SK-N-SH treated with all-trans-retinoic acid at 6 μM for 48 hours (cell line): ENCODE measurements at regions not wholly inside any gene's neighbourhood (a gene's known extent, or its start where the extent isn't known, plus 50 kb on each side); places are given as distances from the start of the nearest gene placed in this dataset.

ENCODE experiments used
- ATAC-seq: fragments of 200-7000 bp; cut with Tn5 transposase; 3 replicates; pipeline ENCODE4 v1.9.1; 2020; ENCODE audit warnings: mild to moderate bottlenecking, moderate library complexity
- BACH2 ChIP-seq: fragments of 250-450 bp; sonication (Bioruptor Pico); IDR thresholded peaks from 2 replicates; pipeline ENCODE4 v1.9.0; 2021; ENCODE audit warnings: mild to moderate bottlenecking, borderline replicate concordance
- CSRNP3 ChIP-seq: fragments of 250-450 bp; sonication (Bioruptor Pico); IDR thresholded peaks from 2 replicates; pipeline ENCODE4 v1.5.1; 2021; ENCODE audit warnings: mild to moderate bottlenecking, moderate library complexity
- ESRRG ChIP-seq: fragments of 250-450 bp; sonication (Bioruptor Pico); IDR thresholded peaks from 2 replicates; pipeline ENCODE4 v1.6.1; 2021; ENCODE audit warnings: mild to moderate bottlenecking
- GLIS3 ChIP-seq: fragments of 250-450 bp; sonication (Bioruptor Pico); IDR thresholded peaks from 2 replicates; pipeline ENCODE4 v1.5.0; 2020; ENCODE audit warnings: mild to moderate bottlenecking, moderate library complexity
- ISL1 ChIP-seq: fragments of 250-450 bp; sonication (Bioruptor Pico); IDR thresholded peaks from 2 replicates; pipeline ENCODE4 v2.1.2; 2022; ENCODE audit warnings: mild to moderate bottlenecking, moderate library complexity
- OSR1 ChIP-seq: fragments of 250-450 bp; sonication (Bioruptor Pico); IDR thresholded peaks from 2 replicates; pipeline ENCODE4 v1.8.0; 2022; ENCODE audit warnings: moderate library complexity, mild to moderate bottlenecking, inconsistent platforms
- PATZ1 ChIP-seq: fragments of 250-450 bp; sonication (Bioruptor Pico); IDR thresholded peaks from 2 replicates; pipeline ENCODE4 v1.8.0; 2020; ENCODE audit warnings: mild to moderate bottlenecking, moderate library complexity, borderline replicate concordance
- PPARA ChIP-seq: fragments of 250-450 bp; sonication (Bioruptor Pico); IDR thresholded peaks from 2 replicates; pipeline ENCODE4 v1.5.0; 2020; ENCODE audit warnings: mild to moderate bottlenecking, borderline replicate concordance
- RARB ChIP-seq: fragments of 250-450 bp; sonication (Bioruptor Pico); IDR thresholded peaks from 2 replicates; pipeline ENCODE4 v1.8.0; 2021; ENCODE audit warnings: mild to moderate bottlenecking, moderate library complexity
- TCF4 ChIP-seq: fragments of 250-450 bp; sonication (Bioruptor Pico); IDR thresholded peaks from 2 replicates; pipeline ENCODE4 v1.8.0; 2021; ENCODE audit warnings: mild to moderate bottlenecking, moderate library complexity, borderline replicate concordance
- TOX ChIP-seq: fragments of 250-450 bp; sonication (Bioruptor Pico); IDR thresholded peaks from 2 replicates; pipeline ENCODE4 v1.8.0; 2021; ENCODE audit warnings: mild to moderate bottlenecking, moderate library complexity, borderline replicate concordance
- ZC3H10 ChIP-seq: fragments of 250-450 bp; sonication (Bioruptor Pico); IDR thresholded peaks from 2 replicates; pipeline ENCODE4 v1.5.1; 2021; ENCODE audit warnings: mild to moderate bottlenecking, moderate library complexity
- ZFP3 ChIP-seq: fragments of 250-450 bp; sonication (Bioruptor Pico); IDR thresholded peaks from 2 replicates; pipeline ENCODE4 v1.5.0; 2020; ENCODE audit warnings: mild to moderate bottlenecking, moderate library complexity
- ZNF70 ChIP-seq: fragments of 450-650 bp; formaldehyde crosslinking; IDR thresholded peaks from 2 replicates; pipeline ENCODE4 v1.5.0; 2020; ENCODE audit warnings: mild to moderate bottlenecking, moderate library complexity
- ZNF8 ChIP-seq: fragments of 450-650 bp; formaldehyde crosslinking; IDR thresholded peaks from 2 replicates; pipeline ENCODE4 v1.5.0; 2020; ENCODE audit warnings: mild to moderate bottlenecking, moderate library complexity
- TF ChIP-seq, protein P1 (sequence below): fragments of 250-450 bp; sonication (Bioruptor Pico); IDR thresholded peaks from 2 replicates; pipeline ENCODE4 v1.5.0; 2020; ENCODE audit warnings: mild to moderate bottlenecking, moderate library complexity
- TF ChIP-seq, protein P2 (sequence below): fragments of 250-450 bp; sonication (Bioruptor Pico); IDR thresholded peaks from 2 replicates; pipeline ENCODE4 v1.8.0; 2021; ENCODE audit warnings: low read depth, mild to moderate bottlenecking, moderate library complexity, borderline replicate concordance
- TF ChIP-seq, protein P3 (sequence below): fragments of 250-450 bp; sonication (Bioruptor Pico); IDR thresholded peaks from 2 replicates; pipeline ENCODE4 v1.5.1; 2020; ENCODE audit warnings: low read depth, mild to moderate bottlenecking, moderate library complexity

DNA sequence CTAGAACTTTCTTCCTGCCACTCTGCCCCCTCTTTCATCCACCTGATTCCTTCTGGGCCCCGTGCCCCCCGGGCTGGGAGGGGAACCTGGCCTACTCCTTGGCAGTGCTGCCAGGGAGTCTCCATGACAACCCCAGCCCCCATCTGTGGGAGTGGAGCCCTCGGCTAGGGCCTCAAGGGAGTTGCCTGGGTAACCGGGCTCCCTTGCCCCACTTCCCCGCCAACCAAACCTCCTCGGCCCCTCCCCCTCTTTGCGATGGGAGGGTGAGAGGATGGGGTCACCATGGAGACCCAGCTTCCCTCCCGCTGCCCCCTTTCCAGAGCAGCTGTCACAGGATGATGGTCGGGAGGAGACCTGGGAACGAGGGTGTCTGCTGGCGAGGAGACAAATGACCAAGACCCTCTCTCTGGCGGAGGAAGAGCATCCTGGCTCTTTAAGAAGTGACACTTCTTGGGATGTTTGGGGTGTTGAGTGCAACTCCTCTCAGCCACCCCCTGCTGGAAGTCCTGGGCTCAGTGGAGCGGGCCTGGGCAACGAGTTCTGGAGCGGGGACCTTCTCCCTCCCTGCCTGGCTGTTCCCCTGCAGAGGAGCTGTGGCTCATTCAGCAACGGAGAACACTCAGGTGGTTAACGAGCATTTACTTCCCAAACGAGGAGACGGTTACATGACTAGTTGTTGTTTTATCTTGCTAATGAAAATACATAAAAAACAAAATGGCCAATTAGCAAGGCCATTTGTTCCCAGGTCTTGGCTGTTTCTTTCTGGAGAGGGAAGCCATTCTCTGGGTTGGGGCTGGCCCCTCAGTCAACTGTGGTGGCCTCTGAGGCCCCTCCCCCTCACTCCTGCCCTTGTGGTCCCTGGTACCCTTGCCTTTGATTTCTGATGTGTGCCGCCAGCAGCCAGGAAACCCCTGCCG is 82.8 kb downstream of the UBIAD1 start:
- TF ChIP-seq ZNF8 (CRISPR knock-in tag), result no peak
- TF ChIP-seq BACH2 (CRISPR knock-in tag), result no peak

GRCh38 chr1:11357276-11357675 is 84.3 kb downstream of the UBIAD1 start:
- no peak for ATAC-seq
- TF ChIP-seq TOX (CRISPR knock-in tag), result no peak
- TF ChIP-seq, all 23 proteins: peak for 0

More for the DNA sequence above, 82.8 kb downstream of the UBIAD1 start:
- no peak for ATAC-seq

GRCh38 chr1:11358984-11359383 is 86.0 kb downstream of the UBIAD1 start:
- ATAC-seq, result no peak
- TF ChIP-seq RARB, result no peak
- no peak for TF ChIP-seq GLIS3

DNA sequence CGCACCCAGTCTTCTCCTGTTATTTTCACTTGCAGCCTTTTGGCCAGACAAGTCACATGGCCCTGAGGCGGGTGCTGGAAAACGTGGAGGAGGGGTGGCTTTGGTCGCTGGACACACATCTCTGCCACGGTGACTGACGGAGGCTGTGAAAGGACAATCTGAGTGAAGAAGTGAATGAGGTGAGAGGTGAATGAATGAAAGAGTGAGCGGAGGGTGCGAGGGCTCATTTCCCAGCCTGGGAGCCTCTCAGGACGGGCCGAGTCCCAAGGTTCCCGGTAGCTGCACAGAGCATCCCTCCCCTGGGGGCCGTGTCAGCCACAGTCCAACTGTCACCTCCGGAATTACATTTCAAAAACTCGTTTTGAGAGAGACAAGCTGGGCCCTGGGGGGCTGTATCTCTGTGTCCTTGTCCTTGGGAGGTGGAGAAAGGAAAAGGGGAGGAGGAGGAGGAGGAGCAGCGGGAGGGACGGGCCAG is 89.6 kb downstream of the UBIAD1 start:
- no peak for ATAC-seq
- no peak for TF ChIP-seq ESRRG (CRISPR knock-in tag)

DNA sequence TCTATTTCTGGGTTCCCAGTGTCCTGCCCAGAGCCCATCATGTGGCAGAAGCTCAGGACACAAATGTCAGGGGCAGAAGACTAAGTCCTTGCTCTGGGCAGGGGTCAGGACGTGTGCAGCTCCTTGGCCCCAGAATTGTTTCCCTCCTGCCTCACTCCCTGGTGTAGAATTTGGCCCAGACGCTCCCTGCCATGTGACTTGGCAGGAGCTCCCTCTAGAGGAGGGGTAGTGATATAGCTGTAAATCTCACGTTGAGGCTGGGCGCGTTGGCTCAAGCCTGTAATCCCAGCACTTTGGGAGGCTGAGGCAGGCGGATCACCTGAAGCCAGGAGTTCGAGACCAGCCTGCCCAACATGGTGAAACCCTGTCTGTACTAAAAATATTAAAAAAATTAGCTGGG is 91.2 kb downstream of the UBIAD1 start:
- no peak for TF ChIP-seq ZNF8 (CRISPR knock-in tag)
- TF ChIP-seq ISL1, result no peak
- no peak for TF ChIP-seq TCF4 (CRISPR knock-in tag)
- TF ChIP-seq, protein P1, sequence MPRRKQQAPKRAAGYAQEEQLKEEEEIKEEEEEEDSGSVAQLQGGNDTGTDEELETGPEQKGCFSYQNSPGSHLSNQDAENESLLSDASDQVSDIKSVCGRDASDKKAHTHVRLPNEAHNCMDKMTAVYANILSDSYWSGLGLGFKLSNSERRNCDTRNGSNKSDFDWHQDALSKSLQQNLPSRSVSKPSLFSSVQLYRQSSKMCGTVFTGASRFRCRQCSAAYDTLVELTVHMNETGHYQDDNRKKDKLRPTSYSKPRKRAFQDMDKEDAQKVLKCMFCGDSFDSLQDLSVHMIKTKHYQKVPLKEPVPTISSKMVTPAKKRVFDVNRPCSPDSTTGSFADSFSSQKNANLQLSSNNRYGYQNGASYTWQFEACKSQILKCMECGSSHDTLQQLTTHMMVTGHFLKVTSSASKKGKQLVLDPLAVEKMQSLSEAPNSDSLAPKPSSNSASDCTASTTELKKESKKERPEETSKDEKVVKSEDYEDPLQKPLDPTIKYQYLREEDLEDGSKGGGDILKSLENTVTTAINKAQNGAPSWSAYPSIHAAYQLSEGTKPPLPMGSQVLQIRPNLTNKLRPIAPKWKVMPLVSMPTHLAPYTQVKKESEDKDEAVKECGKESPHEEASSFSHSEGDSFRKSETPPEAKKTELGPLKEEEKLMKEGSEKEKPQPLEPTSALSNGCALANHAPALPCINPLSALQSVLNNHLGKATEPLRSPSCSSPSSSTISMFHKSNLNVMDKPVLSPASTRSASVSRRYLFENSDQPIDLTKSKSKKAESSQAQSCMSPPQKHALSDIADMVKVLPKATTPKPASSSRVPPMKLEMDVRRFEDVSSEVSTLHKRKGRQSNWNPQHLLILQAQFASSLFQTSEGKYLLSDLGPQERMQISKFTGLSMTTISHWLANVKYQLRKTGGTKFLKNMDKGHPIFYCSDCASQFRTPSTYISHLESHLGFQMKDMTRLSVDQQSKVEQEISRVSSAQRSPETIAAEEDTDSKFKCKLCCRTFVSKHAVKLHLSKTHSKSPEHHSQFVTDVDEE (CRISPR knock-in tag), result no peak
- no peak for TF ChIP-seq ESRRG (CRISPR knock-in tag)
- no peak for TF ChIP-seq BACH2 (CRISPR knock-in tag)
- TF ChIP-seq RARB, result no peak
- no peak for TF ChIP-seq OSR1 (CRISPR knock-in tag)
- TF ChIP-seq, protein P2, sequence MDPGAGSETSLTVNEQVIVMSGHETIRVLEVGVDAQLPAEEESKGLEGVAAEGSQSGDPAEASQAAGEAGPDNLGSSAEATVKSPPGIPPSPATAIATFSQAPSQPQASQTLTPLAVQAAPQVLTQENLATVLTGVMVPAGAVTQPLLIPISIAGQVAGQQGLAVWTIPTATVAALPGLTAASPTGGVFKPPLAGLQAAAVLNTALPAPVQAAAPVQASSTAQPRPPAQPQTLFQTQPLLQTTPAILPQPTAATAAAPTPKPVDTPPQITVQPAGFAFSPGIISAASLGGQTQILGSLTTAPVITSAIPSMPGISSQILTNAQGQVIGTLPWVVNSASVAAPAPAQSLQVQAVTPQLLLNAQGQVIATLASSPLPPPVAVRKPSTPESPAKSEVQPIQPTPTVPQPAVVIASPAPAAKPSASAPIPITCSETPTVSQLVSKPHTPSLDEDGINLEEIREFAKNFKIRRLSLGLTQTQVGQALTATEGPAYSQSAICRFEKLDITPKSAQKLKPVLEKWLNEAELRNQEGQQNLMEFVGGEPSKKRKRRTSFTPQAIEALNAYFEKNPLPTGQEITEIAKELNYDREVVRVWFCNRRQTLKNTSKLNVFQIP (CRISPR knock-in tag), result no peak
- TF ChIP-seq ZC3H10 (CRISPR knock-in tag), result no peak
- TF ChIP-seq CSRNP3 (CRISPR knock-in tag), result no peak
- no peak for TF ChIP-seq ZNF70
- TF ChIP-seq, protein P3, sequence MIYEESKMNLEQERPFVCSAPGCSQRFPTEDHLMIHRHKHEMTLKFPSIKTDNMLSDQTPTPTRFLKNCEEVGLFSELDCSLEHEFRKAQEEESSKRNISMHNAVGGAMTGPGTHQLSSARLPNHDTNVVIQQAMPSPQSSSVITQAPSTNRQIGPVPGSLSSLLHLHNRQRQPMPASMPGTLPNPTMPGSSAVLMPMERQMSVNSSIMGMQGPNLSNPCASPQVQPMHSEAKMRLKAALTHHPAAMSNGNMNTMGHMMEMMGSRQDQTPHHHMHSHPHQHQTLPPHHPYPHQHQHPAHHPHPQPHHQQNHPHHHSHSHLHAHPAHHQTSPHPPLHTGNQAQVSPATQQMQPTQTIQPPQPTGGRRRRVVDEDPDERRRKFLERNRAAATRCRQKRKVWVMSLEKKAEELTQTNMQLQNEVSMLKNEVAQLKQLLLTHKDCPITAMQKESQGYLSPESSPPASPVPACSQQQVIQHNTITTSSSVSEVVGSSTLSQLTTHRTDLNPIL (CRISPR knock-in tag), result no peak
- TF ChIP-seq PPARA (CRISPR knock-in tag), result no peak
- no peak for TF ChIP-seq TOX (CRISPR knock-in tag)
- no peak for TF ChIP-seq PATZ1 (CRISPR knock-in tag)
- no peak for TF ChIP-seq ZFP3 (CRISPR knock-in tag)
- no peak for ATAC-seq
